ENCODE measurements at regions not wholly inside any gene's neighbourhood (a gene's known extent, or its start where the extent isn't known, plus 50 kb on each side); places are given as distances from the start of the nearest gene placed in this dataset.

DNA sequence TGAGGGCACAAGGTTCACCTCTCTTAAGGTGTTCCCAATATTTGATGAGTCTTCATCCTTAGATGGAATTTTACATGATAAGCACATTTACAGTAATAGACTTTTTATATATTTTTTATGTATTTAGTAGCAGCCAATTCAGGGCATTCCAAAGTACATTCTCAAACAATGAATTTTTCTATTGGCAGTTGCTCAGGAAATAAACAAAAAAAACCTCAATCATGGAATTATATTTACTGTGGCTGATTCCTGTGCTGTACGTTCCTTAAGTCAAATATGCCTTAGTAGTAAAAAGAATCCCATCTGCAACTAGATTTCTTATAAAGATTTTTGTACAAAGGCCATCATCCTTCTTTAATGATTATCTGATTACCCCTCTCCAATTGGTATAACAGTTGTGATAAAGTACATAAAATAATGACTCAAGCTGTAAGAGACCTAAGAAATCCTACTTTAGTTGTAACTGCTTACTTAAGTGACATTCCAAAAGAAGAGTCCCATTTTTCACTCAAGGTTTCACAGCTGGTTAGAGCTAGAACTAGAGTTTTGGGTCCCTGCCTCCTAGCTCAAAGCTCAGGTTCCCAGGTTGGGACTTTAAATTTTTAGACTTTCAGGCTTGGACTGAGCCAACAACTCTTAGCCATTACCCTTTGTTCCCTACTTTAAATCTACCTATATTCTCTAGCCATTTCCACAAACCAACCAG, 152.7 kb downstream of the FHIP1A start:
- DNase-seq (ENCODE audit: low read depth) (no peak), FAIRE-seq (no peak)
- peaks cover 2% of the 10 kb centered on the region for H3K36me3 ChIP-seq (ENCODE audit: control insufficient read depth, insufficient read depth, low read length)
- no peaks in the 10 kb centered on the region for H3K27me3 ChIP-seq (ENCODE audit: control insufficient read depth, insufficient read depth, low read length)
- TF ChIP-seq, protein P1, sequence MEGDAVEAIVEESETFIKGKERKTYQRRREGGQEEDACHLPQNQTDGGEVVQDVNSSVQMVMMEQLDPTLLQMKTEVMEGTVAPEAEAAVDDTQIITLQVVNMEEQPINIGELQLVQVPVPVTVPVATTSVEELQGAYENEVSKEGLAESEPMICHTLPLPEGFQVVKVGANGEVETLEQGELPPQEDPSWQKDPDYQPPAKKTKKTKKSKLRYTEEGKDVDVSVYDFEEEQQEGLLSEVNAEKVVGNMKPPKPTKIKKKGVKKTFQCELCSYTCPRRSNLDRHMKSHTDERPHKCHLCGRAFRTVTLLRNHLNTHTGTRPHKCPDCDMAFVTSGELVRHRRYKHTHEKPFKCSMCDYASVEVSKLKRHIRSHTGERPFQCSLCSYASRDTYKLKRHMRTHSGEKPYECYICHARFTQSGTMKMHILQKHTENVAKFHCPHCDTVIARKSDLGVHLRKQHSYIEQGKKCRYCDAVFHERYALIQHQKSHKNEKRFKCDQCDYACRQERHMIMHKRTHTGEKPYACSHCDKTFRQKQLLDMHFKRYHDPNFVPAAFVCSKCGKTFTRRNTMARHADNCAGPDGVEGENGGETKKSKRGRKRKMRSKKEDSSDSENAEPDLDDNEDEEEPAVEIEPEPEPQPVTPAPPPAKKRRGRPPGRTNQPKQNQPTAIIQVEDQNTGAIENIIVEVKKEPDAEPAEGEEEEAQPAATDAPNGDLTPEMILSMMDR (IDR thresholded peaks at IDR 0.05; ENCODE audit: insufficient read depth, low read length, severe bottlenecking): no peak
- H3K4me3 ChIP-seq (ENCODE audit: low read depth, low read length): no peak overlapping the region

GRCh38 chr4:151563194-151563593, 154.2 kb downstream of the FHIP1A start:
- no peak overlapping the region for H3K4me3 ChIP-seq (ENCODE audit: low read depth, low read length)
- H3K36me3 ChIP-seq (ENCODE audit: control insufficient read depth, insufficient read depth, low read length): peaks cover 2% of the 10 kb centered on the region
- FAIRE-seq: no peak
- TF ChIP-seq, protein P1 (IDR thresholded peaks at IDR 0.05; ENCODE audit: insufficient read depth, low read length, severe bottlenecking): no peak
- peak; percentile 62 for DNase-seq (ENCODE audit: low read depth)
- no peaks in the 10 kb centered on the region for H3K27me3 ChIP-seq (ENCODE audit: control insufficient read depth, insufficient read depth, low read length)

DNA sequence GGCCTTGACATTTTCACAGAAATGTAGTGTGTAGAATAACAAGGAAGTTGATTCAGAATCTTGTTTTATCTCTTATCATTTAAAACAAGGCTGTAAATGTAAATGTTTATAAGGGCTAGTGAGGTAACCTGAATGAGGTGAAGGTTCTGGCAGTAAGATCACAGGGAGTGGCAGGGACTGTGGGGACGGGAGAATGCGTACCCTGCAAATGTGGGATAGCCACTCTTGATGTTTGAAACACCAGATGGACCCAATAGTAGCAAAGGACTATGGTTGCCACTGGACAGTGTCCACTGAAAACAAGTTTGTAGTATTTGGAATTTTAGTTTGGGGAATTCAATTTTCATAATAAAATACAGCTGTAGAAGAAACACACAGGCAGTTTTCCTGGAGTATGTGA, 155.3 kb downstream of the FHIP1A start:
- TF ChIP-seq, protein P1 (IDR thresholded peaks at IDR 0.05; ENCODE audit: insufficient read depth, low read length, severe bottlenecking): no peak
- FAIRE-seq (no peak), DNase-seq (ENCODE audit: low read depth) (no peak)
- Histone ChIP-seq H3K36me3 (ENCODE audit: control insufficient read depth, insufficient read depth, low read length) (peaks cover 2% of the 10 kb centered on the region), H3K27me3 (ENCODE audit: control insufficient read depth, insufficient read depth, low read length) (no peaks in the 10 kb centered on the region), H3K4me3 (ENCODE audit: low read depth, low read length) (no peak overlapping the region)

DNA sequence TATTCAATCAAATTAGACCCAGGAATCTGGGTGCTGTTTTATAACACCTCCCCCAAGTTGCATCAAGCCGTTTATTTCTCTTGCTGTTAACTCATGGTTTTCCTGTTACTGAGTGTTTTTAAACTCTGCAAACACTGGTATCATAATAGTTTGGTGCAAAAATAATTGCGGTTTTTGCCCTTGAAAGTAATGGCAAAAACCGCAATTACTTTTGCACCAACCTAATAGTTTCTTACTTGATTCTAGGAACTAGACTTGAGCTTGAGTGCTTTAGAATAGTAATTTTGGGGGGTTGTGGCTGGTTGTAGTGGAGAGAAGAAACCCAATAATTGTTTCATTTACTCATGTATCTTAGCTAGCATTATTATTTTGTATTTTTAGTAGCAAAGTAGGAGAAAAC, 156.6 kb downstream of the FHIP1A start:
- TF ChIP-seq, protein P1 (IDR thresholded peaks at IDR 0.05; ENCODE audit: insufficient read depth, low read length, severe bottlenecking): no peak
- H3K4me3 ChIP-seq (ENCODE audit: low read depth, low read length): no peak overlapping the region
- peaks cover 2% of the 10 kb centered on the region for H3K36me3 ChIP-seq (ENCODE audit: control insufficient read depth, insufficient read depth, low read length)
- H3K27me3 ChIP-seq (ENCODE audit: control insufficient read depth, insufficient read depth, low read length): no peaks in the 10 kb centered on the region
- DNase-seq (ENCODE audit: low read depth) (no peak), FAIRE-seq (no peak)

- FAIRE-seq: no peak
These were observed 157.1 kb downstream of the FHIP1A start for GRCh38 chr4:151566053-151566452.

More at GRCh38 chr4:151566053-151566452, 157.1 kb downstream of the FHIP1A start:
- DNase-seq (ENCODE audit: low read depth): no peak
- Histone ChIP-seq H3K27me3 (ENCODE audit: control insufficient read depth, insufficient read depth, low read length) (no peaks in the 10 kb centered on the region), H3K36me3 (ENCODE audit: control insufficient read depth, insufficient read depth, low read length) (peaks cover 2% of the 10 kb centered on the region), H3K4me3 (ENCODE audit: low read depth, low read length) (no peak overlapping the region)
- TF ChIP-seq, protein P1 (IDR thresholded peaks at IDR 0.05; ENCODE audit: insufficient read depth, low read length, severe bottlenecking): no peak

Measured in bronchial epithelial cell (primary cell).